Gastrocnemius medialis (tissue), 4 donors: ENCODE measurements at regions not wholly inside any gene's neighbourhood (a gene's known extent, or its start where the extent isn't known, plus 50 kb on each side); places are given as distances from the start of the nearest gene placed in this dataset.

Experiments
- POLR2A ChIP-seq, 2 donors: fragments of 450-650 bp; IDR thresholded peaks; one replicate each; pipeline ENCODE4 v1.6.1; 2017; ENCODE audit warnings: antibody characterized with exemption in 2 of 2, mild to moderate bottlenecking in 2 of 2, moderate library complexity in 2 of 2
- TF ChIP-seq, protein P1 (sequence below), 5 experiments: fragments of 450-650 bp in 3 of 5; fragments of 200-600 bp in 2 of 5; sonication (generic) in 2 of 5; IDR thresholded peaks in 4 of 5; conservative IDR thresholded peaks in 1 of 5; 1 replicate in 4 of 5; 2 replicates in 1 of 5; pipeline ENCODE4 v1.5.1; 2016 to 2019; ENCODE audit warnings: antibody characterized with exemption in 5 of 5, mild to moderate bottlenecking in 3 of 5, moderate library complexity in 3 of 5

DNA sequence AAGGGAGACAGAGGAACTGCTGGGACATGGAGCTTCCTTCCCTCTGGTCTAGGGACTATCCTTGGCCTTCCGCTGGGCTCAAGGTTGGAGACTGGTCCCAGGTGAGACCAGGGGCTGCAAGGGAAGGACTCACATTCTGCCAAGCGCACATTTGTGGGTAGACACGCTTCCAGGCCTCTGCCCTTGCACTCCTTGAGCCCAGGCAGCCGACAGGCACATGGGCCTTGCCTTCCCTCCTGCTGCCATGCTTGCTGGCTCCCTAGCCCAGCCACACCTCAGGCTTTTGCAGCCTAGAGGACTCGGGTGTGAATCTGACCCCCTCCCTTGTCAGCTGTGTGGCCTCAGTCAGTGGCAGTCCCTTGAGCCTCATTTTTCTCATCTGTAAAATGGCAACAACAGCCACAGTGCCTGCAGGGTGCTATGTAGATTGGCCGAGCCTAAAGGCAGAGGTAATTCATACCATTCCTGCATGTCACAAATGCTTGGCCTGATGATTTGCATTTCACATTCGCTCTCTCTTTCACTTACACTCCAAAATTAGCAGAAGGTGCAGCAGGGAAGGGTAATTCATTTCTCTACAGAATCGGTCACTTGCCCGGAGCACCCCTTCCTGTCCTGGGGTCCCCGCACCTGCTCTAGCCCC is 57.6 kb upstream of the NECTIN1 start:
- TF ChIP-seq, protein P1, sequence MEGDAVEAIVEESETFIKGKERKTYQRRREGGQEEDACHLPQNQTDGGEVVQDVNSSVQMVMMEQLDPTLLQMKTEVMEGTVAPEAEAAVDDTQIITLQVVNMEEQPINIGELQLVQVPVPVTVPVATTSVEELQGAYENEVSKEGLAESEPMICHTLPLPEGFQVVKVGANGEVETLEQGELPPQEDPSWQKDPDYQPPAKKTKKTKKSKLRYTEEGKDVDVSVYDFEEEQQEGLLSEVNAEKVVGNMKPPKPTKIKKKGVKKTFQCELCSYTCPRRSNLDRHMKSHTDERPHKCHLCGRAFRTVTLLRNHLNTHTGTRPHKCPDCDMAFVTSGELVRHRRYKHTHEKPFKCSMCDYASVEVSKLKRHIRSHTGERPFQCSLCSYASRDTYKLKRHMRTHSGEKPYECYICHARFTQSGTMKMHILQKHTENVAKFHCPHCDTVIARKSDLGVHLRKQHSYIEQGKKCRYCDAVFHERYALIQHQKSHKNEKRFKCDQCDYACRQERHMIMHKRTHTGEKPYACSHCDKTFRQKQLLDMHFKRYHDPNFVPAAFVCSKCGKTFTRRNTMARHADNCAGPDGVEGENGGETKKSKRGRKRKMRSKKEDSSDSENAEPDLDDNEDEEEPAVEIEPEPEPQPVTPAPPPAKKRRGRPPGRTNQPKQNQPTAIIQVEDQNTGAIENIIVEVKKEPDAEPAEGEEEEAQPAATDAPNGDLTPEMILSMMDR (IDR thresholded peaks at IDR 0.05 in 4 of 5, conservative IDR thresholded peaks at IDR 0.05 in 1 of 5): no peak
- TF ChIP-seq POLR2A (IDR thresholded peaks at IDR 0.05): no peak
